HCT116 (cell line): ENCODE measurements at regions not wholly inside any gene's neighbourhood (a gene's known extent, or its start where the extent isn't known, plus 50 kb on each side); places are given as distances from the start of the nearest gene placed in this dataset.

Experiments used
- ATAC-seq: fragments of 200-7000 bp; cut with Tn5 transposase; 2 replicates; pipeline ENCODE4 v1.9.1; 2020; ENCODE audit warnings: mild to moderate bottlenecking, moderate library complexity
- BruUV-seq: library from RNA; stranded (reverse); fragments of 400-500 nt; replicated peaks from 2 replicates; lab custom pipeline; 2021; lab: Mats Ljungman, UMichigan
- CTCF ChIA-PET: fragments of 300-600 bp; sonication (Branson Sonifier 250); formaldehyde crosslinking; loops from one replicate; lab custom pipeline; 2021; ENCODE audit warnings: antibody characterized with exemption; lab: Charles Lee
- POLR2A ChIA-PET: fragments of 300-600, 350-600 bp; sonication (Branson Sonifier 250); formaldehyde crosslinking; loops from one replicate; lab custom pipeline; 2021; ENCODE audit warnings: antibody characterized with exemption; lab: Charles Lee
- RAD21 ChIA-PET, 2 experiments: fragments of 300-600 bp; sonication (Branson Sonifier 250); formaldehyde crosslinking; loops; one replicate each; lab custom pipeline; 2023; ENCODE audit warnings: low total read pairs in 2 of 2; ENCODE audit not compliant: uncharacterized antibody in 2 of 2, unreplicated experiment in 2 of 2, low non-redundant PET in 1 of 2; lab: Charles Lee
- DNase-seq: peaks from one replicate; pipeline ENCODE4 v3.0.0-alpha.2; 2010; ENCODE audit warnings: low read depth, low spot score
- H2AFZ ChIP-seq: fragments of 200-600 bp; shearing (Covaris generic), sonication (generic); 2 replicates; pipeline ENCODE4 v1.6.1; 2017; ENCODE audit warnings: low read depth, mixed run types, mixed read lengths, antibody characterized with exemption, low read length; ENCODE audit not compliant: poor library complexity, severe bottlenecking
- H3K27ac ChIP-seq: 2 replicates; pipeline ENCODE4 v1.5.1; 2012; ENCODE audit warnings: low read depth, low read length
- H3K27me3 ChIP-seq: fragments of 200-600 bp; sonication (generic); 2 replicates; pipeline ENCODE4 v1.6.1; 2016; ENCODE audit warnings: mixed run types, low read length, mixed read lengths; ENCODE audit not compliant: insufficient read depth
- H3K36me3 ChIP-seq, 2 experiments: fragments of 200-500 bp in 1 of 2; fragments of 200-600 bp in 1 of 2; sonication (Bioruptor generic) in 1 of 2; sonication (generic) in 1 of 2; 2 replicates each; pipeline versions ENCODE4 v1.5.1 to v1.6.1; 2014 to 2016; ENCODE audit warnings: low read length in 2 of 2, inconsistent platforms in 1 of 2, mixed read lengths in 1 of 2, mixed run types in 1 of 2; ENCODE audit not compliant: insufficient read depth in 2 of 2, control insufficient read depth in 1 of 2
- H3K4me1 ChIP-seq, 2 experiments: fragments of 200-600 bp in 1 of 2; sonication (generic) in 1 of 2; 2 replicates each; pipeline versions ENCODE4 v1.5.1 to v1.6.1; 2012 to 2017; ENCODE audit warnings: low read length in 2 of 2, inconsistent platforms in 1 of 2, mild to moderate bottlenecking in 1 of 2, mixed read lengths in 1 of 2, mixed run types in 1 of 2, moderate library complexity in 1 of 2; ENCODE audit not compliant: insufficient read depth in 2 of 2, control insufficient read depth in 1 of 2
- H3K4me2 ChIP-seq: fragments of 200-600 bp; sonication (generic); 2 replicates; pipeline ENCODE4 v1.6.1; 2017; ENCODE audit warnings: mixed run types, low read length, mixed read lengths
- H3K4me3 ChIP-seq, 2 experiments: fragments of 200-600 bp in 1 of 2; sonication (generic) in 1 of 2; replicated peaks in 1 of 2; 2 replicates each; pipeline ENCODE4 v1.5.1; 2011 to 2016; ENCODE audit warnings: low read length in 2 of 2, control low read depth in 1 of 2, low read depth in 1 of 2, mild to moderate bottlenecking in 1 of 2, mixed read lengths in 1 of 2, mixed run types in 1 of 2
- H3K79me2 ChIP-seq: fragments of 200-600 bp; sonication (generic); 2 replicates; pipeline ENCODE4 v1.6.1; 2017; ENCODE audit warnings: mild to moderate bottlenecking, mixed run types, low read length, moderate library complexity, mixed read lengths; ENCODE audit not compliant: insufficient read depth
- H3K9ac ChIP-seq: fragments of 200-600 bp; sonication (generic); 2 replicates; pipeline ENCODE4 v1.6.1; 2016; ENCODE audit warnings: low read length, mixed read lengths
- H3K9me2 ChIP-seq: fragments of 200-600 bp; sonication (generic), shearing (Covaris generic); 2 replicates; pipeline ENCODE4 v1.6.1; 2017; ENCODE audit warnings: mixed run types, mild to moderate bottlenecking, moderate library complexity; ENCODE audit not compliant: insufficient read depth
- H3K9me3 ChIP-seq, 2 experiments: fragments of 200-500 bp in 1 of 2; fragments of 200-600 bp in 1 of 2; sonication (Bioruptor generic) in 1 of 2; sonication (generic) in 1 of 2; 2 replicates each; pipeline ENCODE4 v1.6.1; 2014 to 2017; ENCODE audit warnings: low read length in 2 of 2, mixed read lengths in 2 of 2, inconsistent platforms in 1 of 2, low read depth in 1 of 2, mild to moderate bottlenecking in 1 of 2, mixed run types in 1 of 2, moderate library complexity in 1 of 2; ENCODE audit not compliant: control insufficient read depth in 1 of 2, insufficient read depth in 1 of 2
- H4K20me1 ChIP-seq: fragments of 200-600 bp; sonication (generic), shearing (Covaris generic); 2 replicates; pipeline ENCODE4 v1.6.1; 2017; ENCODE audit warnings: mixed run types, mild to moderate bottlenecking, moderate library complexity; ENCODE audit not compliant: insufficient read depth
- CBX3 ChIP-seq: IDR thresholded peaks from 2 replicates; pipeline ENCODE4 v1.6.1; 2012; ENCODE audit warnings: low read depth
- EGR1 ChIP-seq: IDR thresholded peaks from 2 replicates; pipeline ENCODE4 v1.6.1; 2012; ENCODE audit warnings: low read depth
- EZH2 ChIP-seq: fragments of 200-600 bp; sonication (generic); IDR thresholded peaks from 2 replicates; pipeline ENCODE4 v1.6.1; 2017; ENCODE audit warnings: antibody characterized with exemption, mixed run types
- EZH2phosphoT487 ChIP-seq: fragments of 200-600 bp; IDR thresholded peaks from 2 replicates; pipeline ENCODE4 v1.6.1; 2018; ENCODE audit warnings: antibody characterized with exemption, borderline replicate concordance
- FOSL1 ChIP-seq: IDR thresholded peaks from 2 replicates; pipeline ENCODE4 v1.6.1; 2012; ENCODE audit warnings: low read depth
- POLR2A ChIP-seq: IDR thresholded peaks from 2 replicates; pipeline ENCODE4 v1.7.0; 2011; ENCODE audit warnings: borderline replicate concordance; ENCODE audit not compliant: insufficient read depth, insufficient read length; ENCODE audit errors: extremely low read depth
- POLR2AphosphoS5 ChIP-seq: IDR thresholded peaks from 2 replicates; pipeline ENCODE4 v1.6.1; 2011; ENCODE audit warnings: mild to moderate bottlenecking, low read depth, low read length, moderate library complexity
- RAD21 ChIP-seq: IDR thresholded peaks from 2 replicates; pipeline ENCODE4 v1.6.1; 2012; ENCODE audit warnings: low read depth, mild to moderate bottlenecking
- SIN3A ChIP-seq: IDR thresholded peaks from 2 replicates; pipeline ENCODE4 v1.6.1; 2012; ENCODE audit warnings: low read depth
- TCF7L2 ChIP-seq: IDR thresholded peaks from 2 replicates; pipeline ENCODE4 v1.7.0; 2011; ENCODE audit warnings: borderline replicate concordance, inconsistent platforms; ENCODE audit not compliant: insufficient read depth, insufficient read length; ENCODE audit errors: extremely low read depth
- ZFX ChIP-seq: fragments of 450-650 bp; IDR thresholded peaks from 2 replicates; pipeline ENCODE4 v1.6.1; 2017
- ZNF274 ChIP-seq: fragments of 200-500 bp; sonication (Bioruptor generic); IDR thresholded peaks from 2 replicates; pipeline ENCODE4 v1.6.1; 2014; ENCODE audit warnings: mild to moderate bottlenecking, low read depth, low read length, inconsistent platforms
- intact Hi-C: fragments of 100-400 bp; cut with micrococcal nuclease; formaldehyde crosslinking; loops from 2 replicates; pipeline ENCODE4 v1.10.0; 2022
- TF ChIP-seq, protein P1 (sequence below): IDR thresholded peaks from 2 replicates; pipeline ENCODE4 v1.6.1; 2012
- TF ChIP-seq, protein P2 (sequence below): IDR thresholded peaks from 2 replicates; pipeline ENCODE4 v1.6.1; 2012; ENCODE audit warnings: low read depth
- TF ChIP-seq, protein P3 (sequence below), 3 experiments: fragments of 200-600 bp in 1 of 3; sonication (generic) in 1 of 3; IDR thresholded peaks in 2 of 3; conservative IDR thresholded peaks in 1 of 3; 2 replicates each; pipeline ENCODE4 v1.5.1; 2012 to 2017; ENCODE audit warnings: low read depth in 2 of 3, low read length in 2 of 3, antibody characterized with exemption in 1 of 3, borderline replicate concordance in 1 of 3, control low read depth in 1 of 3, mild to moderate bottlenecking in 1 of 3, mixed read lengths in 1 of 3, mixed run types in 1 of 3, moderate library complexity in 1 of 3; ENCODE audit not compliant: insufficient read depth in 1 of 3

DNA sequence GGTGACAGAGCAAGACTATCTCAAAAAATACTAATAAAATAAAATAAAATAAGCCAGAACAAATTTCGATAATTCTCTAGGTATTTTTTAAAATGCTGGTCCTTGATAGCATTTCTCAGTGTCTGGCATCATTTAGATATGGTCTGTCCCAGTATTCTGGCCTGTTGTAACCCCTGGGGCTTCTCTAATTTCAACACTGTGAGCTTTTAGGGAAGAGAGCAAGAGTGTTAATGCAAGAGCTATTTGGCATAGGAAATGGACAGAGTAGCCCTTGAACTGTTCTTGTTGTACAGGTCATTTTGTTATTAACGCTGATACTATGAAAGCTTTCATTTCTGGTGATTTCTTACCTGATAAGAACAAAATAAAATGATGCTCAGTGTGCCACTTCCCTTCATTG, 112.2 kb upstream of the ZNF608 start:
- Histone ChIP-seq H3K9me2 (no peaks in the 10 kb centered on the region), H3K4me2 (no peak overlapping the region), H3K27ac (no peak overlapping the region), H3K79me2 (no peaks in the 10 kb centered on the region), H3K4me3 (no peak overlapping the region), H2AFZ (no peak overlapping the region), H3K9me3 (no peaks in the 10 kb centered on the region), H3K4me1 (no peaks in the 10 kb centered on the region), H4K20me1 (no peaks in the 10 kb centered on the region), H3K9ac (no peak overlapping the region), H3K36me3 (no peaks in the 10 kb centered on the region), H3K27me3 (no peaks in the 10 kb centered on the region)
- no peak for TF ChIP-seq ZFX
- TF ChIP-seq, protein P1, sequence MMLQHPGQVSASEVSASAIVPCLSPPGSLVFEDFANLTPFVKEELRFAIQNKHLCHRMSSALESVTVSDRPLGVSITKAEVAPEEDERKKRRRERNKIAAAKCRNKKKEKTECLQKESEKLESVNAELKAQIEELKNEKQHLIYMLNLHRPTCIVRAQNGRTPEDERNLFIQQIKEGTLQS: no peak
- TF ChIP-seq, protein P2, sequence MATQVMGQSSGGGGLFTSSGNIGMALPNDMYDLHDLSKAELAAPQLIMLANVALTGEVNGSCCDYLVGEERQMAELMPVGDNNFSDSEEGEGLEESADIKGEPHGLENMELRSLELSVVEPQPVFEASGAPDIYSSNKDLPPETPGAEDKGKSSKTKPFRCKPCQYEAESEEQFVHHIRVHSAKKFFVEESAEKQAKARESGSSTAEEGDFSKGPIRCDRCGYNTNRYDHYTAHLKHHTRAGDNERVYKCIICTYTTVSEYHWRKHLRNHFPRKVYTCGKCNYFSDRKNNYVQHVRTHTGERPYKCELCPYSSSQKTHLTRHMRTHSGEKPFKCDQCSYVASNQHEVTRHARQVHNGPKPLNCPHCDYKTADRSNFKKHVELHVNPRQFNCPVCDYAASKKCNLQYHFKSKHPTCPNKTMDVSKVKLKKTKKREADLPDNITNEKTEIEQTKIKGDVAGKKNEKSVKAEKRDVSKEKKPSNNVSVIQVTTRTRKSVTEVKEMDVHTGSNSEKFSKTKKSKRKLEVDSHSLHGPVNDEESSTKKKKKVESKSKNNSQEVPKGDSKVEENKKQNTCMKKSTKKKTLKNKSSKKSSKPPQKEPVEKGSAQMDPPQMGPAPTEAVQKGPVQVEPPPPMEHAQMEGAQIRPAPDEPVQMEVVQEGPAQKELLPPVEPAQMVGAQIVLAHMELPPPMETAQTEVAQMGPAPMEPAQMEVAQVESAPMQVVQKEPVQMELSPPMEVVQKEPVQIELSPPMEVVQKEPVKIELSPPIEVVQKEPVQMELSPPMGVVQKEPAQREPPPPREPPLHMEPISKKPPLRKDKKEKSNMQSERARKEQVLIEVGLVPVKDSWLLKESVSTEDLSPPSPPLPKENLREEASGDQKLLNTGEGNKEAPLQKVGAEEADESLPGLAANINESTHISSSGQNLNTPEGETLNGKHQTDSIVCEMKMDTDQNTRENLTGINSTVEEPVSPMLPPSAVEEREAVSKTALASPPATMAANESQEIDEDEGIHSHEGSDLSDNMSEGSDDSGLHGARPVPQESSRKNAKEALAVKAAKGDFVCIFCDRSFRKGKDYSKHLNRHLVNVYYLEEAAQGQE: no peak
- TF ChIP-seq CBX3: no peak
- no peak for TF ChIP-seq EZH2phosphoT487
- TF ChIP-seq POLR2AphosphoS5: no peak
- TF ChIP-seq, protein P3, sequence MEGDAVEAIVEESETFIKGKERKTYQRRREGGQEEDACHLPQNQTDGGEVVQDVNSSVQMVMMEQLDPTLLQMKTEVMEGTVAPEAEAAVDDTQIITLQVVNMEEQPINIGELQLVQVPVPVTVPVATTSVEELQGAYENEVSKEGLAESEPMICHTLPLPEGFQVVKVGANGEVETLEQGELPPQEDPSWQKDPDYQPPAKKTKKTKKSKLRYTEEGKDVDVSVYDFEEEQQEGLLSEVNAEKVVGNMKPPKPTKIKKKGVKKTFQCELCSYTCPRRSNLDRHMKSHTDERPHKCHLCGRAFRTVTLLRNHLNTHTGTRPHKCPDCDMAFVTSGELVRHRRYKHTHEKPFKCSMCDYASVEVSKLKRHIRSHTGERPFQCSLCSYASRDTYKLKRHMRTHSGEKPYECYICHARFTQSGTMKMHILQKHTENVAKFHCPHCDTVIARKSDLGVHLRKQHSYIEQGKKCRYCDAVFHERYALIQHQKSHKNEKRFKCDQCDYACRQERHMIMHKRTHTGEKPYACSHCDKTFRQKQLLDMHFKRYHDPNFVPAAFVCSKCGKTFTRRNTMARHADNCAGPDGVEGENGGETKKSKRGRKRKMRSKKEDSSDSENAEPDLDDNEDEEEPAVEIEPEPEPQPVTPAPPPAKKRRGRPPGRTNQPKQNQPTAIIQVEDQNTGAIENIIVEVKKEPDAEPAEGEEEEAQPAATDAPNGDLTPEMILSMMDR (IDR thresholded peaks at IDR 0.05 in 2 of 3, conservative IDR thresholded peaks at IDR 0.05 in 1 of 3; ENCODE audit: borderline replicate concordance in 1 of 3, insufficient read depth in 1 of 3, low read depth in 2 of 3, low read length in 2 of 3): no peak
- TF ChIP-seq TCF7L2: no peak
- TF ChIP-seq FOSL1: no peak
- TF ChIP-seq SIN3A: no peak
- no peak for TF ChIP-seq EGR1
- TF ChIP-seq ZNF274: no peak
- TF ChIP-seq POLR2A: no peak
- TF ChIP-seq EZH2: no peak
- no peak for TF ChIP-seq RAD21
- DNase-seq: no peak
- ATAC-seq: no peak
- BruUV-seq: no TSS peak
- ChIA-PET CTCF (no interaction called here), POLR2A (interaction anchor here (0.6 kb wide), 1 partner anchor 12 kb away, joined by 3 read pairs; no protein-coding TSS in a partner anchor), RAD21 (no interaction called here)
- intact Hi-C loops: no loop called here
